A673 (cell line): ENCODE measurements at regions not wholly inside any gene's neighbourhood (a gene's known extent, or its start where the extent isn't known, plus 50 kb on each side); places are given as distances from the start of the nearest gene placed in this dataset.

Experiments
- BruUV-seq: library from RNA; stranded (reverse); fragments of 400-500 nt; replicated peaks from 2 replicates; lab custom pipeline; 2021; lab: Mats Ljungman, UMichigan
- CTCF ChIA-PET: fragments of 300-600 bp; sonication (Branson Sonifier 250); formaldehyde crosslinking; loops from one replicate; lab custom pipeline; 2022; ENCODE audit warnings: antibody characterized with exemption; lab: Charles Lee
- POLR2A ChIA-PET: fragments of 300-600 bp; sonication (Branson Sonifier 250); formaldehyde crosslinking; loops from one replicate; lab custom pipeline; 2022; ENCODE audit warnings: antibody characterized with exemption; ENCODE audit not compliant: low non-redundant PET; lab: Charles Lee
- DNase-seq: peaks from one replicate; pipeline ENCODE4 v3.0.0-alpha.2; 2015; ENCODE audit warnings: low spot score
- H3K27ac ChIP-seq: fragments of 200-600 bp; sonication (generic); 2 replicates; pipeline ENCODE4 v1.5.1; 2016; ENCODE audit warnings: mixed run types, low read depth, mild to moderate bottlenecking, mixed read lengths, antibody characterized with exemption, low read length; ENCODE audit not compliant: poor library complexity, severe bottlenecking
- H3K27me3 ChIP-seq: fragments of 200-600 bp; sonication (generic); replicated peaks from 2 replicates; pipeline ENCODE4 v1.6.1; 2017; ENCODE audit warnings: mixed run types, low read depth, mild to moderate bottlenecking, mixed read lengths, antibody characterized with exemption, low read length; ENCODE audit not compliant: insufficient read depth, poor library complexity
- H3K36me3 ChIP-seq: fragments of 200-600 bp; sonication (generic); 2 replicates; pipeline ENCODE4 v1.6.1; 2016; ENCODE audit warnings: mixed run types, mild to moderate bottlenecking, mixed read lengths, antibody characterized with exemption, low read length; ENCODE audit not compliant: insufficient read depth, poor library complexity, severe bottlenecking
- H3K4me1 ChIP-seq: fragments of 200-600 bp; sonication (generic); 2 replicates; pipeline ENCODE4 v1.6.1; 2017; ENCODE audit warnings: mixed run types, mild to moderate bottlenecking, mixed read lengths, antibody characterized with exemption, low read length; ENCODE audit not compliant: insufficient read depth, poor library complexity, severe bottlenecking
- H3K4me3 ChIP-seq: fragments of 200-600 bp; sonication (generic); 2 replicates; pipeline ENCODE4 v1.5.1; 2016; ENCODE audit warnings: low read depth, mixed run types, mild to moderate bottlenecking, mixed read lengths, low read length; ENCODE audit not compliant: poor library complexity, severe bottlenecking
- H3K9me3 ChIP-seq: fragments of 200-600 bp; sonication (generic); 2 replicates; pipeline ENCODE4 v1.6.1; 2016; ENCODE audit warnings: mixed run types, low read depth, mild to moderate bottlenecking, mixed read lengths, antibody characterized with exemption, low read length; ENCODE audit not compliant: poor library complexity, severe bottlenecking
- EZH2 ChIP-seq: fragments of 200-600 bp; sonication (generic); IDR thresholded peaks from 2 replicates; pipeline ENCODE4 v1.6.1; 2017; ENCODE audit warnings: borderline replicate concordance, low read depth, mild to moderate bottlenecking, mixed read lengths, antibody characterized with exemption, low read length; ENCODE audit not compliant: poor library complexity, severe bottlenecking
- intact Hi-C: fragments of 100-400 bp; cut with micrococcal nuclease; formaldehyde crosslinking; loops from one replicate; pipeline ENCODE4 v1.10.0; 2022; ENCODE audit not compliant: unreplicated experiment
- TF ChIP-seq, protein P1 (sequence below): fragments of 300-800, 200-600 bp; sonication (generic); conservative IDR thresholded peaks from 2 replicates; pipeline ENCODE4 v1.5.1; 2017; ENCODE audit warnings: low read depth, mild to moderate bottlenecking, antibody characterized with exemption, low read length, moderate library complexity, mixed read lengths

DNA sequence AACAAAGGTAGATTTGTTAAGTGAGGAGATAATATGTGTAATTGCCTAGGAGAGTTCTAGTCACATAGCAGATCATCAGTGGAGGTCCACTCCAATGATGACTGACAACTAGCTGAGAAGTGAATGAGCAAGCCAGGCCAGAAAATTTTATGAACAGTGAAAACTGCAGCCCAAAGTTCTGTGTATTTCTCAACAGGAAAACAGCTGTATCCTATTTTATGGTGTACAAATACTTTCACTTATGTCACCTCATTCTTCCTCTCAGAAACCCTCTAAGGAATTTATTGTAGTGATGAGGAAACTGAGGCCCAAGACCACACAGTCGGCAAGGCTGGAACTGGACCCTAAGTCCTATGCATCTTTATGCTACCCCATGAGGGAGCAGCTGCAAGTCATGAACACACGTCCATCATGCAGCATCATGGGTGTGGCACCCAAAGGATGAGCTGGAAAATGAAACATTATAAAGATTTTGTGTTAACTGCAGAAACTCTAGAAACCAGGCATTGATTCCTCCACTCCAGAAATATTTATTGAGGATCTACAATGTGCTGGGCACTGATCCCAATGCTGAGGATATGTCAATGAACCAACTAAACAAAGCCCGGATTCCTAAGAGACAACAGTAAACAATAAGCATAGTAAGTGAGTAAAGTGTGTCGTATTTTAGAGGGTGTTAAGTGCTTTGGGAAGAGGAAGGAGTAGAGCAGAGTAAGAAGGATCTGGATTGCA lies 99.5 kb upstream of the DUSP10 start:
- Histone ChIP-seq H3K36me3 (no peaks in the 10 kb centered on the region), H3K27me3 (no peaks in the 10 kb centered on the region), H3K4me1 (no peaks in the 10 kb centered on the region), H3K27ac (no peak overlapping the region), H3K4me3 (no peak overlapping the region), H3K9me3 (no peaks in the 10 kb centered on the region)
- intact Hi-C loops: no loop called here
- no TSS peak for BruUV-seq
- no peak for DNase-seq
- ChIA-PET CTCF (no interaction called here), POLR2A (no interaction called here)
- TF ChIP-seq EZH2: no peak
- TF ChIP-seq, protein P1, sequence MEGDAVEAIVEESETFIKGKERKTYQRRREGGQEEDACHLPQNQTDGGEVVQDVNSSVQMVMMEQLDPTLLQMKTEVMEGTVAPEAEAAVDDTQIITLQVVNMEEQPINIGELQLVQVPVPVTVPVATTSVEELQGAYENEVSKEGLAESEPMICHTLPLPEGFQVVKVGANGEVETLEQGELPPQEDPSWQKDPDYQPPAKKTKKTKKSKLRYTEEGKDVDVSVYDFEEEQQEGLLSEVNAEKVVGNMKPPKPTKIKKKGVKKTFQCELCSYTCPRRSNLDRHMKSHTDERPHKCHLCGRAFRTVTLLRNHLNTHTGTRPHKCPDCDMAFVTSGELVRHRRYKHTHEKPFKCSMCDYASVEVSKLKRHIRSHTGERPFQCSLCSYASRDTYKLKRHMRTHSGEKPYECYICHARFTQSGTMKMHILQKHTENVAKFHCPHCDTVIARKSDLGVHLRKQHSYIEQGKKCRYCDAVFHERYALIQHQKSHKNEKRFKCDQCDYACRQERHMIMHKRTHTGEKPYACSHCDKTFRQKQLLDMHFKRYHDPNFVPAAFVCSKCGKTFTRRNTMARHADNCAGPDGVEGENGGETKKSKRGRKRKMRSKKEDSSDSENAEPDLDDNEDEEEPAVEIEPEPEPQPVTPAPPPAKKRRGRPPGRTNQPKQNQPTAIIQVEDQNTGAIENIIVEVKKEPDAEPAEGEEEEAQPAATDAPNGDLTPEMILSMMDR: no peak

DNA sequence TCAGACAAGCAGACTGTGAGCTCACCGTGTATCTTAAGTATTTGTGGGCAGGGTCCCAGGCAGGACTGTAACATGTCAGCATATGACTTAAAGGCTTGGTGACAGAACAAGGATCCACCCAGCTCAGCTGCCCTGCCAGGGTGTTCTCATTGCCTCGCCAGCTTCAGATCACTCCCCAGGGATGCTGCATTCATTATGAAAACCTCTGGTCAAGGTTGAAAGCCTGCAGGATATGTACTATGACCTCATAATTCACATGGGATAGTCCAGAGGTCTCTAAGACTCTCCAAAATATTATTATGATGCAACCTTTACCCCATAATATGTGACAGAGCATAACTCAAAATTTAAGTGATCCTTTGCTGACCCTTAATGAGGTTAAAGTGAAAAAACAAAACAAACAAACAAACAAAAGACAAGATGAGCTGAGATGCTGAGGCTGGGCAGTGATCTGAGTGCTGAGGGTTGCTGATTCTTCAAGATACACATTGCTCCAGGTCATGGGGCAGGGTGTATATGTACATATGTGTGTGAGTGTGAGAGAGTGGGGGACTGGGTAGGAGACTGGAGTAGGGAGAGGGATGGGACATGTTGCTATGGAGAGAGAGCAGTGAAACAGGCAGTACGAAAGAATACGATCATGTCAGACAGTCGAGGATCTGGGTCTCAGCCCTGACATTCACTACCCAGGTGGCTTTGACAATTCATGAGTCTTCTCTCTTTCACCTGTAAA lies 98.8 kb upstream of the DUSP10 start:
- H3K36me3 ChIP-seq: no peaks in the 10 kb centered on the region
- CTCF ChIA-PET: no interaction called here
- POLR2A ChIA-PET: no interaction called here
- H3K9me3 ChIP-seq: no peaks in the 10 kb centered on the region
- intact Hi-C loops: no loop called here
- no peak for DNase-seq
- no peak for TF ChIP-seq EZH2
- TF ChIP-seq, protein P1: no peak
- no peaks in the 10 kb centered on the region for H3K27me3 ChIP-seq
- no peaks in the 10 kb centered on the region for H3K4me1 ChIP-seq
- no peak overlapping the region for H3K27ac ChIP-seq
- H3K4me3 ChIP-seq: no peak overlapping the region
- BruUV-seq: no TSS peak

DNA sequence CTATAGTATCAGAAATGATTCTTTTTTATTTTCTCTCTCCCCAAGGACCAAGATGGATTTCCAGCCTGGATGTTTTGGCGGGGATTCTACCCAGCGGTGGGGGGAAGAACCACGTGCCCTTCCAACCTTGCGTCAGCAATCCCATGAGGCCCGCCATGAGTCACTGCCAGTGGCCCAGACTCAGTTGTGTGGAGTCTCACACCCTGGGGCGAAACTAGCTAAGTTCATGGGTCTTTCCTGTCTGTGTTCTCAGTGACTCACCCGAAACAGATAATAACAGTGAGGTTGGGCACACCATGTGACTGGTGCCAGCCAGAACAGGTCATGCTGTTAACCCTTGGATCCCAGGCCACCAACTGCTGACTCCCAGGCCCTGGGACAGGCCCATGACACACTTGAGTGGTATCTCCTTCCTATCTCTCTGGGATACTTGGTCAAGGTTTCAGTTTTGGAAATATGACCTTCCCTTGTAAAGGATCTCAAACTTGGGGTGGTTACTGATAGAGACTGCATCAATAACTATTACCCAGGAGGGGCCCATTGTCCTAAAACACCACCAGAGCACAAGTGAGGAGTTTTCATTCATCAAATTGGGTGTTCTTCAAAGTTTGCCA lies 98.0 kb upstream of the DUSP10 start:
- CTCF ChIA-PET: no interaction called here
- no peak for DNase-seq
- Histone ChIP-seq H3K9me3 (no peaks in the 10 kb centered on the region), H3K4me1 (no peaks in the 10 kb centered on the region), H3K27ac (no peak overlapping the region), H3K36me3 (no peaks in the 10 kb centered on the region), H3K27me3 (no peaks in the 10 kb centered on the region), H3K4me3 (no peak overlapping the region)
- TF ChIP-seq, protein P1: no peak
- TF ChIP-seq EZH2: no peak
- BruUV-seq: no TSS peak
- POLR2A ChIA-PET: no interaction called here
- intact Hi-C loops: no loop called here
